SH-SY5Y (cell line): ENCODE measurements at regions not wholly inside any gene's neighbourhood (a gene's known extent, or its start where the extent isn't known, plus 50 kb on each side); places are given as distances from the start of the nearest gene placed in this dataset.

ENCODE experiments used
- GATA2 ChIP-seq: IDR thresholded peaks from 2 replicates; pipeline ENCODE4 v1.6.1; 2011; ENCODE audit warnings: mild to moderate bottlenecking, low read depth, low read length
- GATA3 ChIP-seq: IDR thresholded peaks from 2 replicates; pipeline ENCODE4 v1.6.1; 2011; ENCODE audit warnings: low read depth, mild to moderate bottlenecking, low read length, moderate library complexity

GRCh38 chr12:42779186-42779859 lies 189.8 kb upstream of the PRICKLE1 start:
- TF ChIP-seq GATA2, result no peak
- no peak for TF ChIP-seq GATA3
